NCI-H524 treated with DMSO at 0.1 percent for 48 hours (cell line): ENCODE measurements at regions not wholly inside any gene's neighbourhood (a gene's known extent, or its start where the extent isn't known, plus 50 kb on each side); places are given as distances from the start of the nearest gene placed in this dataset.
"Not testable (repeated sequence)": the region's sequence is repeated elsewhere in the genome, so short reads cannot be mapped to it uniquely, and the experiment has no call there.

ENCODE experiments used
- DNase-seq: peaks from one replicate; lab custom pipeline; 2025; lab: John Stamatoyannopoulos, UW

- not testable (repeated sequence) for DNase-seq
These were observed 270.4 kb upstream of the TLE3 start for GRCh38 chr15:70367913-70368705.

GRCh38 chr15:70364023-70364422 is 266.3 kb upstream of the TLE3 start:
- DNase-seq = not testable (repeated sequence)

DNA sequence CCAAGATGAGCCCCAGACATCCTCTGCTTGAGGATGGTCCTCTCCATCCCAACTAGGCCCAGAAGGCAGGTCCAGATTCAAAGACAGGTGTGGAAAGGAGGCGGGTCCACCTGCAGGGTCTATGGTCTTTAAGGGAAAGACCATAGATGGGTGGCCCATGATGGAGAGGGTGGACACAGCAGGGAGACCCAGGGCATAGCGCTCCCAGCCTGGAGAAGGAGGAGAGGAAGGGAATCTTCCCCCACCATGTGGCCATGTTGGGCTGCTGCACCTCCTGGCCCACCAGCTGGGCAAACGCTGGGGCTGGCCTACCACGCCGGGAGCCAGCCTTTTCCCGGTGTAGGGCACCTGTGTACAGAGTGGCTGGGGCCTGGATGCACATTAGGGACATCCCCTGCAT is 265.2 kb upstream of the TLE3 start:
- DNase-seq = peak; percentile 34

DNA sequence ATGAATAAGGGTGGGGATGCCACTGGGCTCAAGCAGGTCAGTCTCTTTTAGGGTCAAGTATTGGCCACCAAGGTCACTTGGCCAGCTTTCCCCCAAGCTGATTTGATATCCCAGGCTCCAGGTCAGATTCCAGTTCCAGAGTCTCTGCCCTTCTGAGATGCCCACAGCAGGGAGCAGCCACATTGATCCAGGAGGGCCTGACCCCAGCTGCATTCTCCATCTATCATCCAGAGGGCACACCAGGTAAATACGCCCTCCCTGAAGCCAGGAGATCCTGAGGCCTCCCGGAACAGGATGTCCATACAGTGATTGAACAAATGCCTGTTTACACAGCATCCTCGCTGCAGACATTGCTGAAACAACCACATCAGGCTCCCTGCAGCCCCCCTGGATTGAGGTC is 264.6 kb upstream of the TLE3 start:
- no peak for DNase-seq

DNA sequence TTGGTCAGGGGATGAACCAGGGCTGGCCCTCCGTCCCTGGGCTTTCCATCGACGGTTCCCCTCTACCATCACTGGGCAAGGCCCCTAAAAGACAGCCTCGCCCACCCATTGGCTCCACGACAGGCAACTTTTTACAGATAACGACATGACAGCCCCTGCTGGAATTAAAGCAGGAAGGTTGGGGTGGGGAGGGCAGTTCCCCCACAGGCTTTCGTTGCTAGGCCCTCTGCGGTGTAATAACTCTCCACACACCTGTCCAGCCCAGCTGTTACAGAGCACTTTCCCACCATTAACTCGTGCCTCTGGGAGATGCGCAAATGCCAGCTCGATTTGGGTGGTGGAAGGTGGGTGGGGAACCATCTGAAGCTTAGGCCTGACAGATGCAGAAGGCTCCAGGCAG is 264.2 kb upstream of the TLE3 start:
- peak; percentile 86 for DNase-seq

GRCh38 chr15:70361106-70361505 is 263.4 kb upstream of the TLE3 start:
- no peak for DNase-seq

DNA sequence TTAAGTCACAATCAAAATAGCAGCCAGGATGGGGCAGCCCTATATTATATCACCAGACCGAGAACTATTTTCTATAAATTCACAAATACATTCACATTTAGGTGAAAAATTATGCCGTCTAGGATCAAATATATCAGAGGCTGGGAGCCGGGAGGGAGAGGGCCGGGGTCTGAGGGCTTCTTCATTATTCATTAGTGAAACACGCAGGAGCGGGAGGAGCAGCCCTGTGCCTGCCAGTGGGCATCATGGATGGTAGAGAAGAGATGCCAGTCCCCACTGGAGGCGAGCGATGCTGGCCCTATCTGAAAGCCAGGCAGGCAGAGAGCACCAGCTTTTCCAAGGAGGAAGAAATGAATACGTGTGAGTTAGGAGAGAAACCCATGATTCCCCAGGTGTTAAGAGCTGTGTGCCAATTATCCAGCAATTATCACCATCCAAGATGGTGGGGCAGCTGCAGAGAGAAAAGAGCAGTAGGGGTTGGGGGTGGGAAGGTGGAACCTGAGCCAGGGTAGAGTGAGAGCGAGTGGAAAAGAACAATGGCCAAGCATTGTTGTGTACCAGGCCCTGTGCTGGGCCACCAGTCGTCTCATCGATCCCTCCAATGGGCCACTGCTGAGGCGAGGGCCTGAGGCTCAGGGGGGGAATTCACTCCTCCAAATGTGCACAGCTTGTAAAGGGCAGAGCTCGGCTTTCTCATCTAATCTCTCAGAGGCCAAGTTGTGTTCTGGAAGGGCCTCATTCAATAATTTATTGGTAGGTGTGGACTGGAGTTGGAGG is 261.3 kb upstream of the TLE3 start:
- DNase-seq = no peak

GRCh38 chr15:70358011-70358819 is 260.5 kb upstream of the TLE3 start:
- DNase-seq = no peak

DNA sequence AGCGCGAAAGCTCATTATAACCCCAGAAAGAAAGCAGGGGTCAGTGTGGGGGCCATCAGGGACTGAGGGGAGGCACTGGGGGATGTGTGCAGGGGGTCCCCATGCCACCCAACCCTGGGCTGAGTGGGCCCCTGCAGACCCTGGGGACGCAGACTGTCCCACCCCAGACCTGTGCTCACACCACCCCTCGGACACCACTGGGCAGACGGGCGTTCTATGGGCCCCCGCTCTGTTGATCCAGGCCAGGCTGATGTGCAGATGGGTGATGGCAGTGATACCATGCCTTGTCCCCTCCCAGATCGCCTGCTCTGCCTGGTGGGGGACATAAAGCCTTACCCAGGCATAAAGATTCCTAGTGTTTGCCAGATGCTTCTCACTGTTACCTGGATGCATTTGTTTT is 259.7 kb upstream of the TLE3 start:
- no peak for DNase-seq

- no peak for DNase-seq
These were observed 259.2 kb upstream of the TLE3 start for GRCh38 chr15:70356919-70357318.

DNA sequence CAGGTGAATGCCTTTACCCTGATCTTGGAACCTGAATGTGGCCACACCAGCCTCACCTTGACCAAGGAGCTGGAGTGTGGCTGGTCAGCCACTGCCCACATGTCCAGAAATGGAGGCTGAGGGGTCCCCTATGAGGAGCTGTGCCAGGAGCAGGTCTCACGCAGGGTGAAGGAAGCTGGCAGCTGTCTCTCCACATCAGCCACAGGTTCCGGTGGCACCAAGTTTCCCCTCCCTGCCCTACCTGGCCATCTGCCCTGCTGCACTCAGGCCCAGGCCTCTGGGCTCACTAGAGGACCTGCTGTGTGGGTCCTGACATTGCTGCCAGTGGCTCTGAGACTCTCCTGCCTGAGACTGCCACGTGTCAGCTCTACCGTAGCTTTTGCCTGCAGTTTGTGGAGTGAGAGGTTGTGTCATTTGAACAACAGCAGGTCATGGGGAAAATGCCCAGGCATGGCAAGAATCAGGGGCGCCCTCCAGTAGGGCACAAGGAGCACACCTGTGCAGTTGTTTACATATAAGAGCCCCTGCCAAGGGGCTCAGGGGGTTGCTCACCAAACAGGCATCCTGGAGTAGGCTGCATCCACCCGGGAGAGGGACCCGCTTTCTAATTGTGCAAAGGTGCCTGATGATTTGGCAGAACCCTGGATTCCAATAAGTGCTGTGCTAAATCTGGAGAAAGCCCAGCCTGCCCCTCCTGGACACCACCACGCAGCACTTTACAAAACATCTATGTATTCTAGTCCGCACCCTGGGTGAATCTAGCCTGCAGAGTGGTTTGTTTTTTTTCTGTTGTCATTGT is 258.5 kb upstream of the TLE3 start:
- no peak for DNase-seq

DNA sequence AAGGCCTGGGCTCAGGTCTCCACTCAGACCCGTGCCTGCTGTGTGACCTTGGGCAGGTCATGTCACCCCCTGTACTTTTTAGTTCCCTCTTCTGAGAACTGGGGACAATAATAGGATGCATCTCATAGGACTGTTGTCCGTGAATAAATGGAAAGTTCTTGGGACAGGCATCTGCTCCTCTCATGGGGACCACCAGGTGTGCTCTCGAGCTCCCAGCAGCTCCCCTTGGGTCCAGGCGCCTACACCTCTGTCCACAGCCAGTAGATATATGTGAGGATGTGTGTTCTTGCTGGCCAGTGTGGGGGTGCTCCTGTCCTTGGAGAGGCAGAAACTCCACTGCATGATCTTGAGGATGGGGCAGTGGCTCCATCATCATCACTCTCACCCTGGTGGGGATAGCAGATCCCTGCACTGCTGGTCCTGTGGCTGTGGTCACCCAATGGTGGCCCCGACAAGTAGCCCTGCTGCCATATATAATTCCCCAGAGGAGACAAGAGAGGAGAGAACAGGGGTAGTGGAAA is 257.6 kb upstream of the TLE3 start:
- DNase-seq = no peak

- no peak for DNase-seq
These were observed 256.7 kb upstream of the TLE3 start for GRCh38 chr15:70354346-70354905.

DNA sequence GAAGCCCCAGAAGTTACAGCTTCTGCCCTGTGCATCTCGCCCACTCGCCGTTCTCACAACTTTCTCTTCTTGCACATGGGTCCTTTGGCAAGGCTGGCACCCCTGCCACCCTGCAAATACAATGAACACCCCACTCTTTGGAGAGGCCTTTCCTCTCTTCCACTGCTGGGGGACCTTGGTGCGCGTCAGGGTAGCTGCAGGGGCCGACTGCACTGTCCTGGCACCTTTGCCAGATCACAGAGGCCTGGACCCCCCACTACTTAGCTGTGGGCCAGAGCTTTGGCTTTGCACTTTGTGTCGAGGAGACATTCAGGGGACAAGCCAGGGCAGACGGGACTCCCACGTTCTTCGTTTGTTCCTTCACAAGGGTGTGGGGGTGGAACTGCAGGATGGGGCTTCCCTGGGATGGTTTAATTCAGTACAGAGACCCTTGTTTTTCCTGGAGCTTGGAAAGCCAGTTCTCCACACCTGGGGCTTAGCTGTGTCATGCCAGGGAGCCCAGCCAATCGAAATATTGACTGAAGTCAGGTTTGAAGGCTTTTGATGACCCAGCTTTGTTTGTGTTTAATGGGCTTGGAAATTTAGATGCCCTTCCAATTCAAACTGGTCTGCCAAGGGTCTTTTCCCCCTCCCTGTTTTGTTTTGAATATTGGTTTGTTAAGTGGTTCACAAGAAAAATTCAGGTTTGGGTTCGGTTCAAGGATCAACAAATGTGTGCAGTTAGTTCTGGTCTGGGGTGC is 256.1 kb upstream of the TLE3 start:
- DNase-seq = no peak

DNA sequence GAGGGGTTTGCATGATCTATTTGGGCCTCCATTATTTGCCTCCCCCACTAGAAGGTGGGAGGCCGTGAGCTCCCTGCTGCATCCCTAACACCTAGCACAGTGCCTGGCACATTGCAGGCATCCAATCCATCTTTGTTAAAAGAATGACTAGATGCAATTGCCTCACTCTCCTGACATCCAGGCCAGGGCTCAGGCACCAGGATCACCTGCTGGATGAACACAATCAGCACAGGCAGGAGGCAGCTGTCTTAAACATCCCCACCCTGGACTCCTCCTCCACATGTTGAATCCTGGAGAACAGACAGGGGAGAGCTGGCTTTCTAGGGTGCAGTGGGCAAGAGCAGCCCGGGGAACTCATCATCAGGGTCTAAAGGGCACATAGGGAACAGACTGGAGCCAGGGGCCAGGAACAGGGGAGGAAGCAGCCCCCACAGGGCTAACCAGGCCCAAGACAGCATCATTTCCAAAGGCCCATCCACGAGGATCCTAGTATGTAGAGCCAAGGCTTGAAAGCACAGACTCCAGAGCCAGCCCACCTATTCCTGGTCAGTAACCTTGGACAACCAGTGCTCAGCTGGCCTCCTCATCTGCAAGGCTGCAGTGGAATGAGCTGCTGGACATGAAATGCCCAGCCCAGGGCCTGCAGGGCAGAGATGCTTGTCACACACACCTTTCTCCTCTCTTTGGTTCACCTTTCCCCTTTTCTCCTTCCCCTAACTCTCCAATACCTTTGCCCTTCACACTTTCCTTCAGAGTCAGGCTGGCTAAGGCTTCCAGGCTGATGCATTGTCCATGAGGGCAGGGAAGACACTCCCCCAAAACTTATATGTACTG is 254.4 kb upstream of the TLE3 start:
- no peak for DNase-seq

DNA sequence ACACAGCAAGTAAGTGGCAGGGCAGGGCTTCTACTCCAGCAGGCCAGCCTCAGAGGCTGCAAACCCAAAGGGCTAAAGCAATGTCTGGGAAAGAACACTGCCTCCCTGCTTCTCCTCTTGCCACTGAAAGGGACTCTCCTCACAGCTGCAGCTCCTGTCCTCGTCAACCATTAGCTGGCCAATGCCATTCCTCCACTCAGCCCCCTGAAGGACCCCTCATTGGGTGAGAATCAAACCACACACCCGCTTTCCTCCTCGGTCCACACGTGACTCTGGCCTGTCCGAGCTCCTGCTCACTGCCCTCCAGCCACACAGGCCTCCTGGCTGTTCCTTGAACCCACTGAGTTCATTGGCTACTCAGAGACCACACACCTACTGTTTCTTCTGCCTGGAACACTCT is 253.7 kb upstream of the TLE3 start:
- DNase-seq = no peak

DNA sequence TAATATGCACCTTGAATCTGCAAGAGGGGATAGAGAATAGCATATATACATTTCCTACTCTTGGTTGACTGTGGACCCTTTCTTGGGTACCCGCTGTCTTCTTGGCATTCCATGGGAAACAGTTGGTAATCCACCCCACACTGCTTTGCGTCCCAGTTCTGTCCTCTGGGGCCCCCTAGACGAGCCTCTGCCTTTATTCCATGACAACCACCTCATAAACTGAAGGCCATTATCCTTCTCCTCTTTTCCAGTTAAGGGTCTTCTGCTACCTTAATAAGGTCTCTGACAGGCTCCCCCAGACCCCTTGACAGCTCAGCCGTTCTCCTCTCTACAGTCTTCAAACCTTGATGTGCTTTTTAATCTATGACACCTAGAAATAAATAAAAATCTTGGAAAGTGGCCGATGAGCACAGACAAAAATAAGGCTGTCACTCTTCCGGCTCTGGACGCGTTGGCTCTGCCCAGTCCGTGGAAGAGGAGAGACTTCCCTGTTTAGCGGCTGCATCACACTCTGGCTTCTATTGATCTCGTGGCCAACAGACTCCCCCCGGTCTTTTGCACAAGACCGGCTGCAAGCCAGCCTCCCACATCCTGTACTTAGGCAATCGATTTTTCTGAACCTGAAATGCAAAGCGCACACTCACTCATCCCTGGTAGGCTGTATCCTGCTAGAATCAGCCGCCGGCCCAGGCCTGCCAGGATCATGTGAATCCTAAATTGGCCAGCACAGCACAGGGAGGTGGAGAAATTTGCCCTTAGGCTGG is 251.0 kb upstream of the TLE3 start:
- no peak for DNase-seq

DNA sequence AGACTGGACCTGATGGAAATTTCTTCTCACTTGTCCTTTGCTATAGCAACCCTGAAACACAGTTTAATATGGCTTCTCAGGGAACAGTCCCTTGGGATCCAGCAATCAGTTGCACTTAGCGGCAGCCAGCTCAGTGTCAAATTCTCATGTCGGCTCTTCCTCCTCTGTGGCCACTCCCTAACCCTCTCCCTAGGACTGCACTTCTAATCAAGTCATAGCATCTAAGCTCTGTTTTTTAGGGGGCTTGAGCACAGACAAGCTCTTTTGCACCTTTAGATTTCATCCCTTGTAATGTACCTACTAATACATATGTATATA is 250.5 kb upstream of the TLE3 start:
- peak; percentile 25 for DNase-seq
